ENCODE measurements at regions not wholly inside any gene's neighbourhood (a gene's known extent, or its start where the extent isn't known, plus 50 kb on each side); places are given as distances from the start of the nearest gene placed in this dataset.
"Not testable (repeated sequence)": the region's sequence is repeated elsewhere in the genome, so short reads cannot be mapped to it uniquely, and the experiment has no call there.

GRCh38 chr14:56992332-56992820, 182.1 kb upstream of the OTX2 start:
- Histone ChIP-seq H2AFZ (ENCODE audit: low read depth, low read length) (no peak overlapping the region), H3F3A (ENCODE audit: insufficient read depth, low read length, poor library complexity, severe bottlenecking) (no peaks in the 10 kb centered on the region), H3K9ac (ENCODE audit: low read length) (no peak overlapping the region), H3K79me2 (replicated peaks; ENCODE audit: insufficient read depth, low read length) (no peaks in the 10 kb centered on the region), H3K9me2 (ENCODE audit: insufficient read depth, low read length) (no peaks in the 10 kb centered on the region), H3K27ac (ENCODE audit: low read length) (no peak overlapping the region), H4K20me1 (ENCODE audit: insufficient read depth) (no peaks in the 10 kb centered on the region), H3K27me3 (ENCODE audit: insufficient read depth, low read depth, low read length) (no peaks in the 10 kb centered on the region), H3K36me3 (ENCODE audit: insufficient read depth, low read length) (no peaks in the 10 kb centered on the region), H3K9me3 (ENCODE audit: low read length) (no peaks in the 10 kb centered on the region), H3K4me2 (ENCODE audit: low read length) (no peak overlapping the region), H3K4me3 (ENCODE audit: low read length) (no peak overlapping the region)
- TF ChIP-seq RAD21 (conservative IDR thresholded peaks at IDR 0.05): no peak
- TF ChIP-seq TAF1 (IDR thresholded peaks at IDR 0.05; ENCODE audit: low read depth): no peak
- no peak for TF ChIP-seq SMC3 (conservative IDR thresholded peaks at IDR 0.05; ENCODE audit: poor library complexity)
- no peak for TF ChIP-seq CTCF (IDR thresholded peaks at IDR 0.05; ENCODE audit: poor library complexity, severe bottlenecking)
- no peak for TF ChIP-seq POLR2AphosphoS5 (IDR thresholded peaks at IDR 0.05)
- TF ChIP-seq EZH2 (IDR thresholded peaks at IDR 0.05; ENCODE audit: borderline replicate concordance, insufficient read depth, low read length, poor library complexity, severe bottlenecking): no peak
- no peak for TF ChIP-seq MXI1 (conservative IDR thresholded peaks at IDR 0.05; ENCODE audit: poor library complexity, severe bottlenecking)
- TF ChIP-seq REST (IDR thresholded peaks at IDR 0.05; ENCODE audit: borderline replicate concordance): no peak
- no peak for TF ChIP-seq EP300 (conservative IDR thresholded peaks at IDR 0.05; ENCODE audit: poor library complexity, severe bottlenecking)

GRCh38 chr14:56990991-56991627, 180.8 kb upstream of the OTX2 start:
- H3K79me2 ChIP-seq (replicated peaks; ENCODE audit: insufficient read depth, low read length); H3K36me3 ChIP-seq (ENCODE audit: insufficient read depth, low read length); H3K27me3 ChIP-seq (ENCODE audit: insufficient read depth, low read depth, low read length); H3F3A ChIP-seq (ENCODE audit: insufficient read depth, low read length, poor library complexity, severe bottlenecking); H4K20me1 ChIP-seq (ENCODE audit: insufficient read depth); H3K9me3 ChIP-seq (ENCODE audit: low read length); H3K9me2 ChIP-seq (ENCODE audit: insufficient read depth, low read length); H3K9ac ChIP-seq (ENCODE audit: low read length); H3K27ac ChIP-seq (ENCODE audit: low read length); H2AFZ ChIP-seq (ENCODE audit: low read depth, low read length); H3K4me2 ChIP-seq (ENCODE audit: low read length); H3K4me3 ChIP-seq (ENCODE audit: low read length): not testable (repeated sequence)

Measured in neural cell (in vitro differentiated cells).